NT2/D1 (cell line): ENCODE measurements at regions not wholly inside any gene's neighbourhood (a gene's known extent, or its start where the extent isn't known, plus 50 kb on each side); places are given as distances from the start of the nearest gene placed in this dataset.

Experiments used
- DNase-seq: peaks from one replicate; pipeline ENCODE4 v3.0.0-alpha.2; 2011; ENCODE audit warnings: low read depth, low spot score
- H3K27me3 ChIP-seq: 2 replicates; pipeline ENCODE4 v1.6.0; 2011; ENCODE audit warnings: mild to moderate bottlenecking; ENCODE audit not compliant: insufficient read length, insufficient read depth
- H3K36me3 ChIP-seq: 2 replicates; pipeline ENCODE4 v1.6.1; 2011; ENCODE audit warnings: mild to moderate bottlenecking, low read length, mixed read lengths; ENCODE audit not compliant: insufficient read depth, insufficient read length
- H3K4me1 ChIP-seq: 2 replicates; pipeline ENCODE4 v1.5.1; 2011; ENCODE audit not compliant: insufficient read depth, insufficient read length
- H3K4me3 ChIP-seq: 2 replicates; pipeline ENCODE4 v1.5.1; 2011; ENCODE audit warnings: low read depth; ENCODE audit not compliant: insufficient read length
- H3K9ac ChIP-seq: 2 replicates; pipeline ENCODE4 v1.6.0; 2011; ENCODE audit warnings: low read depth; ENCODE audit not compliant: insufficient read length
- H3K9me3 ChIP-seq: 2 replicates; pipeline ENCODE4 v1.5.1; 2011; ENCODE audit warnings: mild to moderate bottlenecking, low read length; ENCODE audit not compliant: insufficient read depth
- SUZ12 ChIP-seq: IDR thresholded peaks from 2 replicates; pipeline ENCODE4 v1.6.1; 2011; ENCODE audit not compliant: insufficient read length, insufficient read depth; ENCODE audit errors: extremely low read depth
- YY1 ChIP-seq: IDR thresholded peaks from 2 replicates; pipeline ENCODE4 v1.6.1; 2011; ENCODE audit not compliant: insufficient read length, insufficient read depth
- ZNF274 ChIP-seq: IDR thresholded peaks from 2 replicates; pipeline ENCODE4 v1.6.1; 2011; ENCODE audit warnings: mild to moderate bottlenecking, low read depth, low read length

DNA sequence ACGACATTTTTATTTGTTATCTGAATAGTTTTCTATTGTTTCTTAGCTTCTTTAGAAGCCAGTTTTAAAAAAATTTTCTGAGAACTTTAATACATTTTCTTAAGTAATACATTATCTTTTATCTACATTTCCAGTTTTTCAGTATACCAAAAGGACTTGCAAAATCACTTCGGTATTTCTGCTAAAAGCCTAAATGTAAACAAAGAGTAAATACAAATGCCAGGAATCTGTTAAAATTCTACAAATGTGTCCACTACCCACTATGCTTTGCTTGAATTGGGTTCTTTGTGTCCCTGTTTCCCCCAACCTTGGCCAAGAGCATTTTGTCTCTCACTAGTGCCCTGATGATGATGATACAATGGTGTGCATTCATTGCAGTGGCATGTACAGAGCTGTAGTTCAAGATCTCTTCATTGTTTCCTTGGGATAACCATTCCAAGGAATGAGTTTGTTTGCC lies 611.2 kb downstream of the NR2F1-AS1 start:
- H3K4me1 ChIP-seq: no peaks in the 10 kb centered on the region
- no peaks in the 10 kb centered on the region for H3K36me3 ChIP-seq
- no peak overlapping the region for H3K9ac ChIP-seq
- no peaks in the 10 kb centered on the region for H3K27me3 ChIP-seq
- DNase-seq: no peak
- H3K9me3 ChIP-seq: no peaks in the 10 kb centered on the region
- TF ChIP-seq YY1: no peak
- TF ChIP-seq SUZ12: no peak
- TF ChIP-seq ZNF274: no peak
- no peak overlapping the region for H3K4me3 ChIP-seq

DNA sequence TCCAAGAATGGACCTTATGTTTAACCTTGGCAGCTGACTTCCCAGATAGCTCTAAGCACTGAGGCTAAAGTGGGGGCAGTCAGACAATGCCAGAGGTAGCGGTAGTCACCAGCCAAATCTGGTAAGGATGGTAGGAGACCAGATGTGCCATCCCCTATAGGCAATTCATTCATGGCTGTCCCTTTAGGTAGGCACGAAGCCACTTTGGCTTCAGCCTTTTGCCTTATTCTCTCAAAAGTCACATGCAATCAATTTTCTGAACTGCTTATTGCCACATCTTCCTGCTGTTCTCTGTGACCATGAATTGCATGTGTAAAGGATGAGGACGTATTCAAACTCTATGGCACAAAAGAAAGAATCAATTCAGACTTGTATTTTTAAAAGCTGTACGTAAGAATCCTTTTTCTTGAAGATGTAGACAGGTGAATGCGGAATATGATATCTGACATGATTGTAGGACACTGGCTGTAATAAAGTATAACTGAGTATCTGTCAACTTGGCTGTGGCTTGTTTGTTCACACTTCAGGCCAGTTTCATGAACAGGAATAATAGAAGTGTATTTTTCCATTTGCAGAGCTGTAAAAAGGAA lies 611.7 kb downstream of the NR2F1-AS1 start:
- no peak for DNase-seq
- Histone ChIP-seq H3K9me3 (no peaks in the 10 kb centered on the region), H3K9ac (no peak overlapping the region), H3K4me1 (no peaks in the 10 kb centered on the region), H3K36me3 (no peaks in the 10 kb centered on the region), H3K4me3 (no peak overlapping the region), H3K27me3 (no peaks in the 10 kb centered on the region)
- TF ChIP-seq YY1: no peak
- TF ChIP-seq ZNF274: no peak
- TF ChIP-seq SUZ12: no peak

DNA sequence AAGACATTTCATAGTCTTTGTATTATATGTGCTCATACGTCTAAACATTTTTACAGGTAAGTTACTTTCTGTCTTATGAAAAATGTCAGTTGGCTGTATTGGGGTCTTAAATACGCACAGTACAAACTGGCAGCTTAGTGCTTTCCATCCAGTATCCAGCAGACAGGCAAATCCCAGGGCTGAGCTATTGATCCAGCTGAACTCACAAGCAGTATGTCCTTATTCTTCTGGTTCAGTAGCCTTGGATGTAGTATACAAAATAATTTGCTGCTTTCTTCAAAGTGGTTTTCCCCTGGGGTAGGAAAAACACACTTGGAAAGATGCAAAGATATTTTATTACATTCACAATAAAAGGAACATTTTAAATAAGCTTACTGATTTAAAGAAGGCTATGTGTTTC lies 617.2 kb downstream of the NR2F1-AS1 start:
- Histone ChIP-seq H3K9me3 (no peaks in the 10 kb centered on the region), H3K36me3 (no peaks in the 10 kb centered on the region), H3K4me1 (no peaks in the 10 kb centered on the region), H3K9ac (no peak overlapping the region), H3K27me3 (no peaks in the 10 kb centered on the region), H3K4me3 (no peak overlapping the region)
- no peak for DNase-seq
- TF ChIP-seq YY1 (no peak), SUZ12 (no peak), ZNF274 (no peak)

GRCh38 chr5:92962752-92963151 lies 618.3 kb downstream of the NR2F1-AS1 start:
- TF ChIP-seq SUZ12 (no peak), ZNF274 (no peak), YY1 (no peak)
- Histone ChIP-seq H3K9ac (no peak overlapping the region), H3K27me3 (no peaks in the 10 kb centered on the region), H3K4me1 (no peaks in the 10 kb centered on the region), H3K9me3 (no peaks in the 10 kb centered on the region), H3K36me3 (no peaks in the 10 kb centered on the region), H3K4me3 (no peak overlapping the region)
- DNase-seq: no peak

DNA sequence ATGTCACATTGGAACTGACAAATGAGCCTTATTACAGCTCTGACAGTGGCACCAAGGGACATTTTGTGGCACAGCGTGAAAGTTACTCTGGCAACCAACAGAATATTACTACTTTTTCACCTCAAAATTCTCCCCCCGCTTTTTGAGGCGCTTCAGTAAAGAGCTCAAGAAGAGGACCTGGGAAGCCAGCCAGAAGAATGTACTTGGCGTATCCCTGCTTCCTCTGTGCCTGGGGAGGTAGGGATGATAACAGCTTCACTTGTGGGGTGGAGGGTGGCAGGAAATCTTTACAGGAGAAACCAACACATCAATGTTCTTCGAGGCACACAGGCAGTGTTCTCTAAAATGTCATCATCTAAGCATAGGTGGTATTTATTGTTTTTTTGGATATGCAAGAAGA lies 624.1 kb downstream of the NR2F1-AS1 start:
- Histone ChIP-seq H3K4me3 (no peak overlapping the region), H3K9me3 (0 out of 2 replicates have a peak, but pooled peaks cover under 1% of the 10 kb centered on the region), H3K36me3 (no peaks in the 10 kb centered on the region), H3K27me3 (no peaks in the 10 kb centered on the region), H3K4me1 (no peaks in the 10 kb centered on the region), H3K9ac (no peak overlapping the region)
- TF ChIP-seq ZNF274 (no peak), SUZ12 (no peak), YY1 (no peak)
- DNase-seq: no peak

GRCh38 chr5:92952243-92952642 lies 628.8 kb downstream of the NR2F1-AS1 start:
- Histone ChIP-seq H3K9ac (no peak overlapping the region), H3K36me3 (no peaks in the 10 kb centered on the region), H3K4me3 (no peak overlapping the region), H3K9me3 (0 out of 2 replicates have a peak, but pooled peaks cover 5% of the 10 kb centered on the region), H3K27me3 (no peaks in the 10 kb centered on the region), H3K4me1 (no peaks in the 10 kb centered on the region)
- TF ChIP-seq ZNF274 (no peak), YY1 (no peak), SUZ12 (no peak)
- no peak for DNase-seq

DNA sequence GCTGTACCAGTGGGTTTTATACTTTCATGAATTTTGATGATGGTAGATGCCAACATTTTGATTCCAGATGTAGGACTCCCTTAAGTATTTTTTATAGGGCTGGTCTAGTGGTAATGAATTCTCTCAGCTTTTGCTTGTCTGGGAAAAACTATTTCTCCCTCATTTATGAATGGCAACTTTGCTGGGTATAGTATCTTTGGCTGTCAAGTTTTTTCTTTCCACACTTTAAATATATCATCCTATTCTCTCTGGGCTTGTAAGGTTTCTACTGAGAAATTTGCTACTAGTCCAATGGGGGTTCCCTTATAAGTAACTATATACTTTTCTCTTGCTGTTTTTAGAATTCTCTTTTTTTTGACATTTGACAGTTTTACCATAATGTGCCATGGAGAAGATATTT lies 629.3 kb downstream of the NR2F1-AS1 start:
- DNase-seq: no peak
- 0 out of 2 replicates have a peak, but pooled peaks cover 5% of the 10 kb centered on the region for H3K9me3 ChIP-seq
- H3K4me3 ChIP-seq: no peak overlapping the region
- TF ChIP-seq YY1 (no peak), ZNF274 (no peak), SUZ12 (no peak)
- H3K27me3 ChIP-seq: no peaks in the 10 kb centered on the region
- no peaks in the 10 kb centered on the region for H3K36me3 ChIP-seq
- no peaks in the 10 kb centered on the region for H3K4me1 ChIP-seq
- no peak overlapping the region for H3K9ac ChIP-seq

DNA sequence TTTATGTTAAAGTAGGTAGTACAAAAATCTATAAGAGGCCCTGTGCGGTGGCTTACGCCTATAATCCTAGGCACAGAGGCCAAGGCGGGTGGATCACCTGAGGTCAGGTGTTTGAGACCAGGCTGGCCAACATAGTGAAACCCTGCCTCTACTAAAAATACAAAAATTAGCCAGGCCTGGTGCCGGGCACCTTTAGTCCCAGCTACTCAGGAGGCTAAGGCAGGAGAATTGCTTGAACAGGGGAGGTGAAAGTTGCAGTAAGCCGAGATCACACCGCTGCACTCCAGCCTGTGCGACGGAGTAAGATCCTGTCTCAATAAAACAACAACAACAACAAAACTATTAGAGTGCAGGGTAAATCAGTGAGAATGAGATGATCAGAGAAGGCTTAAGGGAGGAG lies 634.5 kb downstream of the NR2F1-AS1 start:
- TF ChIP-seq ZNF274 (no peak), SUZ12 (no peak), YY1 (no peak)
- no peaks in the 10 kb centered on the region for H3K27me3 ChIP-seq
- H3K9ac ChIP-seq: no peak overlapping the region
- no peaks in the 10 kb centered on the region for H3K4me1 ChIP-seq
- no peak for DNase-seq
- no peak overlapping the region for H3K4me3 ChIP-seq
- H3K36me3 ChIP-seq: no peaks in the 10 kb centered on the region
- 0 out of 2 replicates have a peak, but pooled peaks cover under 1% of the 10 kb centered on the region for H3K9me3 ChIP-seq
